K562 (cell line): ENCODE measurements at regions not wholly inside any gene's neighbourhood (a gene's known extent, or its start where the extent isn't known, plus 50 kb on each side); places are given as distances from the start of the nearest gene placed in this dataset.

ENCODE experiments used
- CHD4 ChIP-seq: fragments of 200-600 bp; sonication (generic); IDR thresholded peaks from 3 replicates; pipeline ENCODE4 v1.6.1; 2012; ENCODE audit warnings: low read depth, mild to moderate bottlenecking, mixed read lengths, low read length, inconsistent platforms; ENCODE audit not compliant: insufficient read depth, insufficient replicate concordance, poor library complexity, severe bottlenecking
- ESRRA ChIP-seq: fragments of 450-650 bp; IDR thresholded peaks from 2 replicates; pipeline ENCODE4 v1.6.1; 2014; ENCODE audit warnings: low read depth, mild to moderate bottlenecking, moderate library complexity, borderline replicate concordance
- FOSL1 ChIP-seq: fragments of 200-800 bp; sonication (Bioruptor generic); conservative IDR thresholded peaks from 2 replicates; pipeline ENCODE4 v1.6.1; 2016; ENCODE audit warnings: missing genetic modification characterization, missing compliant biosample characterization
- KLF6 ChIP-seq: fragments of 250-450 bp; sonication (Bioruptor Pico); IDR thresholded peaks from 2 replicates; pipeline ENCODE4 v1.4.0; 2020; ENCODE audit warnings: mild to moderate bottlenecking, moderate library complexity, borderline replicate concordance
- MAFF ChIP-seq: IDR thresholded peaks from 2 replicates; pipeline ENCODE4 v1.6.1; 2012; ENCODE audit warnings: low read length, improper control_type of control experiment
- MECOM ChIP-seq: fragments of 250-450 bp; sonication (Bioruptor Pico); IDR thresholded peaks from 2 replicates; pipeline ENCODE4 v1.8.0; 2022; ENCODE audit warnings: inconsistent platforms
- NFRKB ChIP-seq: fragments of 450-650 bp; IDR thresholded peaks from 2 replicates; pipeline ENCODE4 v1.6.1; 2016; ENCODE audit warnings: low read depth
- PTRF ChIP-seq: fragments of 450-650 bp; IDR thresholded peaks from 2 replicates; pipeline ENCODE4 v1.6.1; 2016; ENCODE audit warnings: mild to moderate bottlenecking, missing genetic modification characterization, missing compliant biosample characterization
- PTTG1 ChIP-seq: fragments of 450-650 bp; IDR thresholded peaks from 2 replicates; pipeline ENCODE4 v1.6.1; 2016; ENCODE audit warnings: low read depth, mild to moderate bottlenecking, missing genetic modification characterization, missing compliant biosample characterization
- SMAD4 ChIP-seq: fragments of 250-450 bp; sonication (Bioruptor Pico); conservative IDR thresholded peaks from 2 replicates; pipeline ENCODE4 v1.8.0; 2021; ENCODE audit warnings: inconsistent platforms, mild to moderate bottlenecking, moderate library complexity
- YBX1 ChIP-seq: fragments of 450-650 bp; IDR thresholded peaks from 2 replicates; pipeline ENCODE4 v1.7.1; 2016; ENCODE audit warnings: mild to moderate bottlenecking
- ZNF146 ChIP-seq: IDR thresholded peaks from one replicate; pipeline ENCODE4 v1.6.1; 2018; ENCODE audit warnings: missing compliant biosample characterization; ENCODE audit not compliant: unreplicated experiment
- ZNF197 ChIP-seq: fragments of 200-800 bp; sonication (Bioruptor generic); IDR thresholded peaks from 2 replicates; pipeline ENCODE4 v1.6.1; 2016; ENCODE audit warnings: low read depth, missing genetic modification characterization, missing compliant biosample characterization
- ZNF766 ChIP-seq: fragments of 200-800 bp; sonication (Bioruptor generic); conservative IDR thresholded peaks from 2 replicates; pipeline ENCODE4 v1.6.1; 2016; ENCODE audit warnings: missing genetic modification characterization, missing compliant biosample characterization
- TF ChIP-seq, protein P1 (sequence below): sonication (generic); formaldehyde crosslinking; IDR thresholded peaks from 2 replicates; pipeline ENCODE4 v1.8.0; 2023; ENCODE audit warnings: mild to moderate bottlenecking, missing genetic modification reagents
- TF ChIP-seq, protein P2 (sequence below): fragments of 450-650 bp; IDR thresholded peaks from 2 replicates; pipeline ENCODE4 v1.6.1; 2018; ENCODE audit warnings: mild to moderate bottlenecking, low read depth; ENCODE audit not compliant: partially characterized antibody
- TF ChIP-seq, protein P3 (sequence below): fragments of 200-800 bp; sonication (Bioruptor generic); IDR thresholded peaks from 2 replicates; pipeline ENCODE4 v1.6.1; 2016; ENCODE audit warnings: missing genetic modification characterization, missing compliant biosample characterization
- TF ChIP-seq, protein P4 (sequence below): fragments of 250-450 bp; sonication (Bioruptor Pico); IDR thresholded peaks from 2 replicates; pipeline ENCODE4 v1.4.0; 2020; ENCODE audit warnings: mild to moderate bottlenecking, moderate library complexity

DNA sequence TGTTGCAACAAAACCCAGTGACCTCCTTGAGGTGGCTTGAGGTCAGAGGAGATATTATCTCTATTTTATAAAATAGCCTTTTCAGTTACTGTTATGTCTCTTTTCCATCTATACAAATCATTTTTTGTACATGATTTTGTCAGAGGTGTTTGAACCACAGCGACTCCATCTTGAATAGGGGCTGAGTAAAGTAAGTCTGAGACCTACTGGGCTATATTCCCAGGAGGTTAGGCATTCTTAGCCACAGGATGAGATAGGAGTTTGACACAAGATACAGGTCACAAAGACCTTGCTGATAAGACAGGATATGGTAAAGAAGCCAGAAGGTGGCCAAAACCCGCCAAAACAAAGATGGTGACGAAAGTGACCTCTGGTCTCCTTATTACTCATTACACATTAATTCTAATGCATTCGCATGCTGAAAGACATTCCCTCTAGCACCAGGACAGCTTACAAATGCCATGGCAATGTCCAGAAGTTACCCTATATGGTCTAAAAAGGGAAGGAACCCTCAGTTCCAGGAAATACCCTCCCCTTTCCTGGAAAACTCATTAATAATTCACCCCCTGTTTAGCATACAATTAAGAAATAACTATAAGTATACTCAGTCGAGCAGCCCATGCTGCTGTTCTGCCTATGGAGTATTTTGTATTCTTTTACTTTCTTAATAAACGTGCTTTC, 283.9 kb upstream of the ISL1 start (continued):
- TF ChIP-seq, protein P1, sequence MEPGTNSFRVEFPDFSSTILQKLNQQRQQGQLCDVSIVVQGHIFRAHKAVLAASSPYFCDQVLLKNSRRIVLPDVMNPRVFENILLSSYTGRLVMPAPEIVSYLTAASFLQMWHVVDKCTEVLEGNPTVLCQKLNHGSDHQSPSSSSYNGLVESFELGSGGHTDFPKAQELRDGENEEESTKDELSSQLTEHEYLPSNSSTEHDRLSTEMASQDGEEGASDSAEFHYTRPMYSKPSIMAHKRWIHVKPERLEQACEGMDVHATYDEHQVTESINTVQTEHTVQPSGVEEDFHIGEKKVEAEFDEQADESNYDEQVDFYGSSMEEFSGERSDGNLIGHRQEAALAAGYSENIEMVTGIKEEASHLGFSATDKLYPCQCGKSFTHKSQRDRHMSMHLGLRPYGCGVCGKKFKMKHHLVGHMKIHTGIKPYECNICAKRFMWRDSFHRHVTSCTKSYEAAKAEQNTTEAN (CRISPR knock-in tag): no peak
- peak; percentile 91 for TF ChIP-seq ZNF197 (CRISPR knock-in tag)
- TF ChIP-seq FOSL1 (tag): 0 out of 2 replicates have a peak, but pooled peaks have one; percentile 23
- no peak for TF ChIP-seq CHD4
- TF ChIP-seq ZNF766 (CRISPR knock-in tag): peak; percentile 96
- TF ChIP-seq, protein P2, sequence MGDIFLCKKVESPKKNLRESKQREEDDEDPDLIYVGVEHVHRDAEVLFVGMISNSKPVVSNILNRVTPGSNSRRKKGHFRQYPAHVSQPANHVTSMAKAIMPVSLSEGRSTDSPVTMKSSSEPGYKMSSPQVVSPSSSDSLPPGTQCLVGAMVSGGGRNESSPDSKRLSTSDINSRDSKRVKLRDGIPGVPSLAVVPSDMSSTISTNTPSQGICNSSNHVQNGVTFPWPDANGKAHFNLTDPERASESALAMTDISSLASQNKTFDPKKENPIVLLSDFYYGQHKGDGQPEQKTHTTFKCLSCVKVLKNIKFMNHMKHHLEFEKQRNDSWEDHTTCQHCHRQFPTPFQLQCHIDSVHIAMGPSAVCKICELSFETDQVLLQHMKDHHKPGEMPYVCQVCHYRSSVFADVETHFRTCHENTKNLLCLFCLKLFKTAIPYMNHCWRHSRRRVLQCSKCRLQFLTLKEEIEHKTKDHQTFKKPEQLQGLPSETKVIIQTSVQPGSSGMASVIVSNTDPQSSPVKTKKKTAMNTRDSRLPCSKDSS: no peak
- TF ChIP-seq YBX1: no peak
- TF ChIP-seq, protein P3, sequence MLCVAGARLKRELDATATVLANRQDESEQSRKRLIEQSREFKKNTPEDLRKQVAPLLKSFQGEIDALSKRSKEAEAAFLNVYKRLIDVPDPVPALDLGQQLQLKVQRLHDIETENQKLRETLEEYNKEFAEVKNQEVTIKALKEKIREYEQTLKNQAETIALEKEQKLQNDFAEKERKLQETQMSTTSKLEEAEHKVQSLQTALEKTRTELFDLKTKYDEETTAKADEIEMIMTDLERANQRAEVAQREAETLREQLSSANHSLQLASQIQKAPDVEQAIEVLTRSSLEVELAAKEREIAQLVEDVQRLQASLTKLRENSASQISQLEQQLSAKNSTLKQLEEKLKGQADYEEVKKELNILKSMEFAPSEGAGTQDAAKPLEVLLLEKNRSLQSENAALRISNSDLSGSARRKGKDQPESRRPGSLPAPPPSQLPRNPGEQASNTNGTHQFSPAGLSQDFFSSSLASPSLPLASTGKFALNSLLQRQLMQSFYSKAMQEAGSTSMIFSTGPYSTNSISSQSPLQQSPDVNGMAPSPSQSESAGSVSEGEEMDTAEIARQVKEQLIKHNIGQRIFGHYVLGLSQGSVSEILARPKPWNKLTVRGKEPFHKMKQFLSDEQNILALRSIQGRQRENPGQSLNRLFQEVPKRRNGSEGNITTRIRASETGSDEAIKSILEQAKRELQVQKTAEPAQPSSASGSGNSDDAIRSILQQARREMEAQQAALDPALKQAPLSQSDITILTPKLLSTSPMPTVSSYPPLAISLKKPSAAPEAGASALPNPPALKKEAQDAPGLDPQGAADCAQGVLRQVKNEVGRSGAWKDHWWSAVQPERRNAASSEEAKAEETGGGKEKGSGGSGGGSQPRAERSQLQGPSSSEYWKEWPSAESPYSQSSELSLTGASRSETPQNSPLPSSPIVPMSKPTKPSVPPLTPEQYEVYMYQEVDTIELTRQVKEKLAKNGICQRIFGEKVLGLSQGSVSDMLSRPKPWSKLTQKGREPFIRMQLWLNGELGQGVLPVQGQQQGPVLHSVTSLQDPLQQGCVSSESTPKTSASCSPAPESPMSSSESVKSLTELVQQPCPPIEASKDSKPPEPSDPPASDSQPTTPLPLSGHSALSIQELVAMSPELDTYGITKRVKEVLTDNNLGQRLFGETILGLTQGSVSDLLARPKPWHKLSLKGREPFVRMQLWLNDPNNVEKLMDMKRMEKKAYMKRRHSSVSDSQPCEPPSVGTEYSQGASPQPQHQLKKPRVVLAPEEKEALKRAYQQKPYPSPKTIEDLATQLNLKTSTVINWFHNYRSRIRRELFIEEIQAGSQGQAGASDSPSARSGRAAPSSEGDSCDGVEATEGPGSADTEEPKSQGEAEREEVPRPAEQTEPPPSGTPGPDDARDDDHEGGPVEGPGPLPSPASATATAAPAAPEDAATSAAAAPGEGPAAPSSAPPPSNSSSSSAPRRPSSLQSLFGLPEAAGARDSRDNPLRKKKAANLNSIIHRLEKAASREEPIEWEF (CRISPR knock-in tag): peak; percentile 86
- peak; percentile 92 for TF ChIP-seq PTTG1 (tag)
- TF ChIP-seq MAFF: no peak
- TF ChIP-seq PTRF (tag): peak; percentile 90
- no peak for TF ChIP-seq NFRKB
- TF ChIP-seq, protein P4, sequence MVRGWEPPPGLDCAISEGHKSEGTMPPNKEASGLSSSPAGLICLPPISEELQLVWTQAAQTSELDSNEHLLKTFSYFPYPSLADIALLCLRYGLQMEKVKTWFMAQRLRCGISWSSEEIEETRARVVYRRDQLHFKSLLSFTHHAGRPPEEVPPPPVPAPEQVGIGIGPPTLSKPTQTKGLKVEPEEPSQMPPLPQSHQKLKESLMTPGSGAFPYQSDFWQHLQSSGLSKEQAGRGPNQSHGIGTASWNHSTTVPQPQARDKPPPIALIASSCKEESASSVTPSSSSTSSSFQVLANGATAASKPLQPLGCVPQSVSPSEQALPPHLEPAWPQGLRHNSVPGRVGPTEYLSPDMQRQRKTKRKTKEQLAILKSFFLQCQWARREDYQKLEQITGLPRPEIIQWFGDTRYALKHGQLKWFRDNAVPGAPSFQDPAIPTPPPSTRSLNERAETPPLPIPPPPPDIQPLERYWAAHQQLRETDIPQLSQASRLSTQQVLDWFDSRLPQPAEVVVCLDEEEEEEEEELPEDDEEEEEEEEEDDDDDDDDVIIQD (CRISPR knock-in tag): 0 out of 2 replicates have a peak, but pooled peaks have one; percentile 32
- TF ChIP-seq ZNF146 (CRISPR knock-in tag): no peak
- TF ChIP-seq MECOM (CRISPR knock-in tag): peak; percentile 89
- TF ChIP-seq SMAD4 (CRISPR knock-in tag): peak; percentile 90
- TF ChIP-seq KLF6 (CRISPR knock-in tag): peak; percentile 92; the same call in 1 of the 2 replicates
- TF ChIP-seq ESRRA: 0 out of 2 replicates have a peak, but pooled peaks have one; percentile 26
